Inflammatory macrophage (primary cell): ENCODE measurements at regions not wholly inside any gene's neighbourhood (a gene's known extent, or its start where the extent isn't known, plus 50 kb on each side); places are given as distances from the start of the nearest gene placed in this dataset.
"Not testable (repeated sequence)": the region's sequence is repeated elsewhere in the genome, so short reads cannot be mapped to it uniquely, and the experiment has no call there.

Experiments used
- DNase-seq, 2 donors: peaks; one replicate each; pipeline ENCODE4 v3.0.0-alpha.2; 2020 to 2022

GRCh38 chr4:133287396-133287795, 138.3 kb downstream of the PCDH10 start:
- no peak for DNase-seq

GRCh38 chr4:133278591-133278990, 129.5 kb downstream of the PCDH10 start:
- DNase-seq: no peak

GRCh38 chr4:133277940-133278339, 128.8 kb downstream of the PCDH10 start:
- DNase-seq: not testable (repeated sequence)

- DNase-seq: no peak
These were observed 126.2 kb downstream of the PCDH10 start for GRCh38 chr4:133275246-133275645.

- DNase-seq: no peak
These were observed 124.3 kb downstream of the PCDH10 start for GRCh38 chr4:133273401-133273800.

DNA sequence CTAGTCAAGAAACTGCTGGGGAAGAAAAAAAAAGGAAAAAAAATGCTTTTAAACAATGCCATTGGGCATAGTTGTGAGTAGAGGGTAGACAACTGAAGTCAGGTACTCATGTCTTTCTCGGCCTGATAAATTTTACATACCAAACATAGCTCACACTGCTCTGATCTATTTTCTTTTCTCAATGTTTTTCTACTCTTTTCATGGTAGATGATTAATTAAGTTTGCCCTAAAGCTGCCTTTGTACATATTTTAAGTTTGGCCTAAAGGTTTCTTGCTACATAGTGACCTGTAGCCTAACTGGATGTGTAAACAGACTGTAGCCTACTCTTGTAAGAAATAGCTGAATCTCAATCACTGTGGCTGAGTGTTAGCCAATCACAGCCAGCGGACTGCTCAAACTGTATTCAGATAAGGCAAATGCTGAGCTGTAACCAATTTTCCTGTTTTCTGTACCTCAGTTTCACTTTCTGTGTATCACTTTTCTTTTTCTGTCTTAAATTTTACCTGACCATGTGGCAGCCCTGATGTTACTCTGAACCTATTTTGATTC, 121.0 kb downstream of the PCDH10 start:
- no peak for DNase-seq

- DNase-seq: no peak
These were observed 119.1 kb downstream of the PCDH10 start for GRCh38 chr4:133268205-133268604.

GRCh38 chr4:133267506-133267905, 118.4 kb downstream of the PCDH10 start:
- DNase-seq: not testable (repeated sequence)

DNA sequence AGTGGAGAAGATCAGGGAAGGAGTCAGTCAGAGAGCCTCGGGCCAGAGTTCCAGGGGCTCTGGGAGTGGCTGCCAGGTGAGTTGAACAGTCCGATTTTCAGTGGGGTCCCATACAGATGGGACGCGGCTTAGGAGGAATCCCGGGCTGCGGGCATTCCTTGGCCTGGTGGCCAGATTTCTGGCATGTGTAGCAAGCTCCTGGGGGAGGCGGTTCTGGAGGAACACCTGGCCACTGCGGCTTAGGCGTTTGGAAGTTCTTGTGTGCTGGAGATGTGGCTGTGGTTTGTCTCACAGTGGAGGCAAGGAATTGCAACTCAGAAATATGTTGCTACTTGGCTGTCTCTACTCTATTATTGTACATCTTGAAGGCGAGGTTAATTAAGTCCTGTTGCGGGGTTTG, 117.9 kb downstream of the PCDH10 start:
- DNase-seq: not testable (repeated sequence)

- not testable (repeated sequence) for DNase-seq
These were observed 115.2 kb downstream of the PCDH10 start for GRCh38 chr4:133264251-133264650.

DNA sequence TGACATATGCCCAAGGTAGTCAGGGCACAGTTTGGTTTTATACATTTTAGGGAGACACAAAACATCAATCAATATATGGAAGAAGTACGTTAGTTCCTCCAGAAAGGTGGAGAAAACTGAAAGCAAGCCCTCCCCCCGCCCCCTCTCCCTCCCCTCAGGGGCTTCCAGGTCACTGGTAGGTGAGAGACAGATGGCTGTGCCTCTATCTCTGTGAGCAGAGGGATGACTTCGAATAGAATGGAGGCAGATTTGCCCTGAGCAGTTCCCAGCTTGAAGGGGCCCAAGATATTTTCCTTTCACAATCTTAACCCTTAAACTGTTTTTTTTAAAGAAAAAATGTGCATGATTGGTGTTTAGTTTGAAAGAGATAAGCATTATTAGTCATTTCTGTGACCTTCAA, 114.0 kb downstream of the PCDH10 start:
- DNase-seq: no peak

- DNase-seq: no peak
These were observed 98.8 kb downstream of the PCDH10 start for GRCh38 chr4:133247861-133248260.

- no peak for DNase-seq
These were observed 96.1 kb downstream of the PCDH10 start for GRCh38 chr4:133245226-133245625.
